ENCODE measurements at regions not wholly inside any gene's neighbourhood (a gene's known extent, or its start where the extent isn't known, plus 50 kb on each side); places are given as distances from the start of the nearest gene placed in this dataset.
A peak's percentile ranks its signal among the peaks of the same experiment; 100 is the strongest.

DNA sequence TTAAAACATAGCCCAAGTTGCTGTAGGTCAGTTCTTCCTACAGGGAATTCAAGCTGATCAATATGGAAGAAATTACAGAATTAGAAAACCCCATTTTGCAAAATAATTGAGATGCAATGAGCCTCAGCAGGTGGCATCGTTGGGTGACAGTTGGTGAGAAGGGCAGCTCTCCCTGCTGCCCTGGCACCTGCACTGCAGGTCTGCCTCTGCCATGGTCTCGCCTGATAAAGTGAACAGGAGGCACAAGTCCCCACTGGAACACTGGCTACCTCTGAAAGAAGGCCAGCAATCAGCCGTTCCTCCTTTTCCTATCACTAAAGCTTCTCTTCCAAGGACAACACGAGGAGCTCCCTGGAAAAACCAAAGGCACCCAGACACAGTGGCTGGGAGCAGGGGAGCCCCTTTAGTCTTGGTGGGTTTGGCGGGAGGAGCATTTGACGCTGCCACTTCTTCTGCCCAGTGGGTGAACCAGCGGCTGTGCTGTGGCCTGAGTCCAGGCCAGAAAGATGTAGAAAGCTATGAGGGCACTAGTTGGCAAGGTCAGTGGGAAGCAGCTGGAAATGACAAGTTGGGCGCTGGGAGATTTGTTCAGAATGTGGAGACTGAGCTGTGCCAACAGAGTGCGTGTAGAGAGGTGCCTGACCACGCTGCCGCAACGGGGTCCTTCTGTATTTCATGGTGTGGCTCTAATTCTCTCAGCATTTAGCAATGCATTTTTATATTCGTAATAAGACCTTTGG is 93.1 kb downstream of the RIPK4 start:
- Mint-ChIP-seq H3K27ac (no peak overlapping the region), H3K27me3 (ENCODE audit: low read depth, poor library complexity) (peaks cover 5% of the 10 kb centered on the region), H3K4me3 (no peak overlapping the region), H3K36me3 (ENCODE audit: low read depth) (no peaks in the 10 kb centered on the region), H3K9me3 (peaks cover 6% of the 10 kb centered on the region), H3K4me1 (peaks cover 15% of the 10 kb centered on the region)
- TF ChIP-seq, protein P1, sequence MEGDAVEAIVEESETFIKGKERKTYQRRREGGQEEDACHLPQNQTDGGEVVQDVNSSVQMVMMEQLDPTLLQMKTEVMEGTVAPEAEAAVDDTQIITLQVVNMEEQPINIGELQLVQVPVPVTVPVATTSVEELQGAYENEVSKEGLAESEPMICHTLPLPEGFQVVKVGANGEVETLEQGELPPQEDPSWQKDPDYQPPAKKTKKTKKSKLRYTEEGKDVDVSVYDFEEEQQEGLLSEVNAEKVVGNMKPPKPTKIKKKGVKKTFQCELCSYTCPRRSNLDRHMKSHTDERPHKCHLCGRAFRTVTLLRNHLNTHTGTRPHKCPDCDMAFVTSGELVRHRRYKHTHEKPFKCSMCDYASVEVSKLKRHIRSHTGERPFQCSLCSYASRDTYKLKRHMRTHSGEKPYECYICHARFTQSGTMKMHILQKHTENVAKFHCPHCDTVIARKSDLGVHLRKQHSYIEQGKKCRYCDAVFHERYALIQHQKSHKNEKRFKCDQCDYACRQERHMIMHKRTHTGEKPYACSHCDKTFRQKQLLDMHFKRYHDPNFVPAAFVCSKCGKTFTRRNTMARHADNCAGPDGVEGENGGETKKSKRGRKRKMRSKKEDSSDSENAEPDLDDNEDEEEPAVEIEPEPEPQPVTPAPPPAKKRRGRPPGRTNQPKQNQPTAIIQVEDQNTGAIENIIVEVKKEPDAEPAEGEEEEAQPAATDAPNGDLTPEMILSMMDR (IDR thresholded peaks at IDR 0.05), result no peak
- DNase-seq, result no peak

DNA sequence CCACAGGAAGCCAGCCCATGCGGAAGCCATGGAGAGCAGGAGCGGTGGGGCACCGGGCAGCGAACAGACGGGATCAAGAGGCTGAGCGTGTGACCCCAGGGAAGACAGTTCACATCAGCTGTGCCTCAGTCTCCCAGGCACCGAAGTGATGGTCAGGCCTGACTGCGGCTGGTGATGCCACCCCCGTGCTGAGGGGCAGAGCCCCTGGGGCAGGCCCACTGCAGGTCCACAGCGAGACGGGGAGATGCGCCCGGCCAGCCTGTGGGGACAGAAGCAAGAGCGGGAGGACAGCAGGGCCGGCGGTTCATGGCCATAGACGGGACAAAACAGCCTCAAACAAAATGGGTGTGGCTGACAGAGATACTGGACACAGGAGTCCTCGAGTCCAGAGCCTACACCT is 93.8 kb downstream of the RIPK4 start:
- Mint-ChIP-seq H3K4me3 (no peak overlapping the region), H3K27me3 (ENCODE audit: low read depth, poor library complexity) (peaks cover 5% of the 10 kb centered on the region), H3K4me1 (peaks cover 8% of the 10 kb centered on the region), H3K36me3 (ENCODE audit: low read depth) (no peaks in the 10 kb centered on the region), H3K27ac (no peak overlapping the region), H3K9me3 (peaks cover 6% of the 10 kb centered on the region)
- TF ChIP-seq, protein P1 (IDR thresholded peaks at IDR 0.05), result no peak
- no peak for DNase-seq

DNA sequence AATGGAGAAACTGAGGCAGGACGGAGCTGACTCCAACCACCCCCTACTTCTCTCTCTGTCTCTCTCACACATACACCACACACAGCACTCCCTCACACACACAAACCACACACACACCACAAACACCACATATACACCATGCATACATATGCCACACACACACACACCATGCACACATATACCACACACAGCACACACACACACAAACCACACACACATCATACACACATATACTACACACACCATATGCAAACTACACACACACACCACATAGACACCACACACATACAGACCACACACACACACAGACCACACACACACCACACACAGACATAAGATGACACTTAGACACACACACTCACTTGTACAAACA is 94.3 kb downstream of the RIPK4 start:
- H3K9me3 Mint-ChIP-seq, result peaks cover 2% of the 10 kb centered on the region
- no peaks in the 10 kb centered on the region for H3K36me3 Mint-ChIP-seq (ENCODE audit: low read depth)
- H3K4me3 Mint-ChIP-seq, result no peak overlapping the region
- peaks cover 5% of the 10 kb centered on the region for H3K27me3 Mint-ChIP-seq (ENCODE audit: low read depth, poor library complexity)
- H3K4me1 Mint-ChIP-seq, result peaks cover 3% of the 10 kb centered on the region
- no peak overlapping the region for H3K27ac Mint-ChIP-seq
- DNase-seq, result no peak
- TF ChIP-seq, protein P1 (IDR thresholded peaks at IDR 0.05), result no peak

- H3K27me3 Mint-ChIP-seq (ENCODE audit: low read depth, poor library complexity), result peaks cover 4% of the 10 kb centered on the region
- H3K4me1 Mint-ChIP-seq, result no peaks in the 10 kb centered on the region
- peak overlapping the region; percentile 39 for H3K27ac Mint-ChIP-seq
- H3K36me3 Mint-ChIP-seq (ENCODE audit: low read depth), result no peaks in the 10 kb centered on the region
- TF ChIP-seq, protein P1 (IDR thresholded peaks at IDR 0.05), result no peak
- no peak overlapping the region for H3K4me3 Mint-ChIP-seq
- H3K9me3 Mint-ChIP-seq, result no peaks in the 10 kb centered on the region
- DNase-seq, result no peak
Measured at GRCh38 chr21:41671859-41672542, 94.9 kb downstream of the RIPK4 start.

- no peaks in the 10 kb centered on the region for H3K27me3 Mint-ChIP-seq (ENCODE audit: low read depth, poor library complexity)
- no peaks in the 10 kb centered on the region for H3K36me3 Mint-ChIP-seq (ENCODE audit: low read depth)
- H3K4me3 Mint-ChIP-seq, result no peak overlapping the region
- TF ChIP-seq, protein P1 (IDR thresholded peaks at IDR 0.05), result no peak
- peaks cover 3% of the 10 kb centered on the region for H3K4me1 Mint-ChIP-seq
- DNase-seq, result no peak
- H3K9me3 Mint-ChIP-seq, result no peaks in the 10 kb centered on the region
- peak overlapping the region; percentile 28 for H3K27ac Mint-ChIP-seq
Measured at GRCh38 chr21:41671212-41671762, 95.6 kb downstream of the RIPK4 start.
